ENCODE measurements at regions not wholly inside any gene's neighbourhood (a gene's known extent, or its start where the extent isn't known, plus 50 kb on each side); places are given as distances from the start of the nearest gene placed in this dataset.

DNA sequence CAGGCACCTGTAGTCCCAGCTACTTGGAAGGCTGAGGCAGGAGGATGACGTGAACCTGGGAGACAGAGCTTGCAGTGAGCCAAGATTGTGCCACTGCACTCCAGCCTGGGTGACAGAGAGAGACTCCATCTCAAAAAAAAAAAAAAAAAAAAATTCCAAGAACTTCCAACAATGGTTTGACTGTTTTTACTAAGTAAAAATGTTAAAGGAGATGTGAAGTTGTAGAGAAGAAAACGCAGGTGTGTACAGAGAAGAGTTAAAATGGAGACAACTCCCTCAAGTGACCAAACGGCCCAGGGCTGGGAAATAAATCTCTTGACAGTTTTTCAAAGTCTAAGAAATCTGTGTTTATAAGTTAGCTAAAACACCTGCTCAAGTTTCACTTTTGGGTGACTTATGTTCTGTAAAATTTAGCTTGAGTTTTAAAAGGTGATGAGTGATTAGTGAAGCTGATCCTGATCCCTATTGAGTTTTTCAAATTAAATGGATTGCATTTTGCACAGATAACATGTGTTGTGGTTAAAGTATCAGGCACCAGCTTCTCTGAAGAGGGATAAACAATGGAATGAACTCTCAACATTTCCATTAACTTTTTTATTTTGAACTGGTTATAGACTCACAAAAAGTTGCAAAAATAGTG lies 255.2 kb upstream of the CD180 start:
- Histone ChIP-seq H2AFZ (ENCODE audit: low read length) (no peak overlapping the region), H3K4me1 (ENCODE audit: insufficient read depth, low read length) (no peaks in the 10 kb centered on the region), H4K8ac (replicated peaks; ENCODE audit: insufficient read length, low read depth, low read length) (no peak overlapping the region), H3K23me2 (ENCODE audit: insufficient read length, low read depth, low read length, poor library complexity, severe bottlenecking) (no peaks in the 10 kb centered on the region), H3K23ac (ENCODE audit: insufficient read length, low read depth, low read length) (no peak overlapping the region), H4K5ac (ENCODE audit: insufficient read length, low read depth, low read length) (no peak overlapping the region), H3K79me2 (ENCODE audit: insufficient read depth, low read length) (no peaks in the 10 kb centered on the region), H3K14ac (ENCODE audit: insufficient read depth, low read length) (no peak overlapping the region), H4K20me1 (ENCODE audit: control insufficient read depth, insufficient read depth, insufficient read length) (no peaks in the 10 kb centered on the region), H2AK5ac (ENCODE audit: insufficient read length, low read length) (no peak overlapping the region), H3K18ac (ENCODE audit: insufficient read length, low read depth, low read length) (no peak overlapping the region), H2BK12ac (ENCODE audit: insufficient read length, low read depth, low read length) (no peak overlapping the region), H3K27ac (ENCODE audit: insufficient read length, low read depth, low read length) (no peak overlapping the region), H3K27me3 (ENCODE audit: insufficient read depth, low read length) (no peaks in the 10 kb centered on the region), H3K4ac (ENCODE audit: low read depth, low read length) (no peak overlapping the region), H4K91ac (ENCODE audit: insufficient read length, low read depth, low read length) (no peak overlapping the region), H3K79me1 (ENCODE audit: insufficient read depth, low read depth, low read length, poor library complexity, severe bottlenecking) (no peaks in the 10 kb centered on the region), H2BK5ac (ENCODE audit: insufficient read length, low read length) (no peak overlapping the region), H2BK120ac (ENCODE audit: low read depth, low read length, poor library complexity, severe bottlenecking) (no peak overlapping the region), H3K56ac (ENCODE audit: insufficient read length, low read depth, low read length) (no peak overlapping the region), H2BK15ac (ENCODE audit: low read depth, low read length) (no peak overlapping the region), H2BK20ac (ENCODE audit: low read depth, low read length, poor library complexity, severe bottlenecking) (no peak overlapping the region), H3K4me2 (ENCODE audit: insufficient read depth, insufficient read length, low read length) (no peak overlapping the region), H3K9me3 (ENCODE audit: control insufficient read depth, low read depth, low read length) (no peaks in the 10 kb centered on the region), H3T11ph (ENCODE audit: low read length) (no peak overlapping the region), H3K9ac (ENCODE audit: extremely low read depth, insufficient read length, low read length) (no peak overlapping the region)
- Mint-ChIP-seq H3K4me1 (no peaks in the 10 kb centered on the region), H3K4me3 (no peak overlapping the region), H3K27me3 (ENCODE audit: low read depth) (no peaks in the 10 kb centered on the region; the same call in 1 of the 2 replicates), H3K36me3 (ENCODE audit: insufficient read depth in 1 of 3, low read depth in 3 of 3) (no peaks in the 10 kb centered on the region), H3K9me3 (no peaks in the 10 kb centered on the region), H3K27ac (no peak overlapping the region; a peak in 1 of 7 replicates)
- DNase-seq, result no peak
- no CpG with 5 or more reads among the region's 3 CpGs for WGBS (ENCODE audit: extremely low coverage, insufficient read length, low lambda C conversion rate)
- TF ChIP-seq, protein P1, sequence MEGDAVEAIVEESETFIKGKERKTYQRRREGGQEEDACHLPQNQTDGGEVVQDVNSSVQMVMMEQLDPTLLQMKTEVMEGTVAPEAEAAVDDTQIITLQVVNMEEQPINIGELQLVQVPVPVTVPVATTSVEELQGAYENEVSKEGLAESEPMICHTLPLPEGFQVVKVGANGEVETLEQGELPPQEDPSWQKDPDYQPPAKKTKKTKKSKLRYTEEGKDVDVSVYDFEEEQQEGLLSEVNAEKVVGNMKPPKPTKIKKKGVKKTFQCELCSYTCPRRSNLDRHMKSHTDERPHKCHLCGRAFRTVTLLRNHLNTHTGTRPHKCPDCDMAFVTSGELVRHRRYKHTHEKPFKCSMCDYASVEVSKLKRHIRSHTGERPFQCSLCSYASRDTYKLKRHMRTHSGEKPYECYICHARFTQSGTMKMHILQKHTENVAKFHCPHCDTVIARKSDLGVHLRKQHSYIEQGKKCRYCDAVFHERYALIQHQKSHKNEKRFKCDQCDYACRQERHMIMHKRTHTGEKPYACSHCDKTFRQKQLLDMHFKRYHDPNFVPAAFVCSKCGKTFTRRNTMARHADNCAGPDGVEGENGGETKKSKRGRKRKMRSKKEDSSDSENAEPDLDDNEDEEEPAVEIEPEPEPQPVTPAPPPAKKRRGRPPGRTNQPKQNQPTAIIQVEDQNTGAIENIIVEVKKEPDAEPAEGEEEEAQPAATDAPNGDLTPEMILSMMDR (conservative IDR thresholded peaks at IDR 0.05), result no peak
